ENCODE measurements at regions not wholly inside any gene's neighbourhood (a gene's known extent, or its start where the extent isn't known, plus 50 kb on each side); places are given as distances from the start of the nearest gene placed in this dataset.
A peak's percentile ranks its signal among the peaks of the same experiment; 100 is the strongest.

- DNase-seq (ENCODE audit: low read depth): peak; percentile 96
- no peak overlapping the region for H3K4me3 ChIP-seq (ENCODE audit: control insufficient read depth, low read depth, low read length)
- no peak for TF ChIP-seq CTCF (conservative IDR thresholded peaks at IDR 0.05; ENCODE audit: control insufficient read depth, insufficient read depth, low read depth, low read length)
These were observed 183.5 kb upstream of the UBL3 start for GRCh38 chr13:30033681-30034457.

GRCh38 chr13:30032263-30032662 lies 181.8 kb upstream of the UBL3 start:
- DNase-seq (ENCODE audit: low read depth): no peak
- no peak for TF ChIP-seq CTCF (conservative IDR thresholded peaks at IDR 0.05; ENCODE audit: control insufficient read depth, insufficient read depth, low read depth, low read length)

GRCh38 chr13:30031488-30031887 lies 181.1 kb upstream of the UBL3 start:
- TF ChIP-seq CTCF (conservative IDR thresholded peaks at IDR 0.05; ENCODE audit: control insufficient read depth, insufficient read depth, low read depth, low read length): no peak
- DNase-seq (ENCODE audit: low read depth): no peak
- no peak overlapping the region for H3K4me3 ChIP-seq (ENCODE audit: control insufficient read depth, low read depth, low read length)

More at GRCh38 chr13:30032263-30032662, 181.8 kb upstream of the UBL3 start:
- H3K4me3 ChIP-seq (ENCODE audit: control insufficient read depth, low read depth, low read length): no peak overlapping the region

GRCh38 chr13:30030141-30030750 lies 179.8 kb upstream of the UBL3 start:
- peak; percentile 57 for DNase-seq (ENCODE audit: low read depth)
- TF ChIP-seq CTCF (conservative IDR thresholded peaks at IDR 0.05; ENCODE audit: control insufficient read depth, insufficient read depth, low read depth, low read length): no peak
- H3K4me3 ChIP-seq (ENCODE audit: control insufficient read depth, low read depth, low read length): no peak overlapping the region

GRCh38 chr13:30027569-30028455 lies 177.4 kb upstream of the UBL3 start:
- DNase-seq (ENCODE audit: low read depth): peak; percentile 87

More at GRCh38 chr13:30027569-30028455, 177.4 kb upstream of the UBL3 start:
- no peak overlapping the region for H3K4me3 ChIP-seq (ENCODE audit: control insufficient read depth, low read depth, low read length)
- no peak for TF ChIP-seq CTCF (conservative IDR thresholded peaks at IDR 0.05; ENCODE audit: control insufficient read depth, insufficient read depth, low read depth, low read length)
